ENCODE measurements at regions not wholly inside any gene's neighbourhood (a gene's known extent, or its start where the extent isn't known, plus 50 kb on each side); places are given as distances from the start of the nearest gene placed in this dataset.

DNA sequence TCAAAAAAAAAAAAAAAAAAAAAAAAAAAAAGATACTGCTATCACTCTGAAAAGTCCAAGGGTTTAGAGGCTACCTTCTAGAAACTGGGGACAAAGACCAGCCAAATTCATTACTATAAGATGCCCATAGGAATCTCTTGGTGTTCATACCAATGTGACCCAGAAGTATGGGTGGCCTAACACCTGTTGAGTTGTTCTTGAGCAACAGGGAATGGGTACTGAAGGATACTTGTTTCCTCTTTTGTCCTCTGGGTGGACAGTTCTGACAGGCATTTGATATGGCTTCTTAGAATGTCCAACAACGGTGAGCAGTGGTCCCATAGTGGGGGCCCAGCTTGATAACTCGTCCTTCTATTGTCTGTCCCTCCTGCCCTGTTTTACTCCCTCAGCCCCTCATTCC lies 141.4 kb upstream of the PLEKHM1 start:
- Histone ChIP-seq H3K27me3 (replicated peaks in 1 of 7) (no peaks in the 10 kb centered on the region), H3K27ac (no peak overlapping the region), H3K9me3 (no peaks in the 10 kb centered on the region), H3K4me3 (no peak overlapping the region), H3K36me3 (peaks cover 0 to 99% (median 42%) of the 10 kb centered on the region in 6 donors), H3K4me1 (no peaks in the 10 kb centered on the region)
- DNase-seq = no peak
- 93 to 96% (median 95%) methylated on average over 2 of the region's 2 CpGs for WGBS, 5 donors
- intact Hi-C loops (cut with DNase I; ENCODE audit: low total_unique reads) = no loop called here
- TF ChIP-seq POLR2A (IDR thresholded peaks at IDR 0.05) (no peak), POLR2AphosphoS5 (IDR thresholded peaks at IDR 0.05) (no peak)
- TF ChIP-seq, protein P1, sequence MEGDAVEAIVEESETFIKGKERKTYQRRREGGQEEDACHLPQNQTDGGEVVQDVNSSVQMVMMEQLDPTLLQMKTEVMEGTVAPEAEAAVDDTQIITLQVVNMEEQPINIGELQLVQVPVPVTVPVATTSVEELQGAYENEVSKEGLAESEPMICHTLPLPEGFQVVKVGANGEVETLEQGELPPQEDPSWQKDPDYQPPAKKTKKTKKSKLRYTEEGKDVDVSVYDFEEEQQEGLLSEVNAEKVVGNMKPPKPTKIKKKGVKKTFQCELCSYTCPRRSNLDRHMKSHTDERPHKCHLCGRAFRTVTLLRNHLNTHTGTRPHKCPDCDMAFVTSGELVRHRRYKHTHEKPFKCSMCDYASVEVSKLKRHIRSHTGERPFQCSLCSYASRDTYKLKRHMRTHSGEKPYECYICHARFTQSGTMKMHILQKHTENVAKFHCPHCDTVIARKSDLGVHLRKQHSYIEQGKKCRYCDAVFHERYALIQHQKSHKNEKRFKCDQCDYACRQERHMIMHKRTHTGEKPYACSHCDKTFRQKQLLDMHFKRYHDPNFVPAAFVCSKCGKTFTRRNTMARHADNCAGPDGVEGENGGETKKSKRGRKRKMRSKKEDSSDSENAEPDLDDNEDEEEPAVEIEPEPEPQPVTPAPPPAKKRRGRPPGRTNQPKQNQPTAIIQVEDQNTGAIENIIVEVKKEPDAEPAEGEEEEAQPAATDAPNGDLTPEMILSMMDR (IDR thresholded peaks at IDR 0.05 in 8 of 11, conservative IDR thresholded peaks at IDR 0.05 in 3 of 11) = no peak

DNA sequence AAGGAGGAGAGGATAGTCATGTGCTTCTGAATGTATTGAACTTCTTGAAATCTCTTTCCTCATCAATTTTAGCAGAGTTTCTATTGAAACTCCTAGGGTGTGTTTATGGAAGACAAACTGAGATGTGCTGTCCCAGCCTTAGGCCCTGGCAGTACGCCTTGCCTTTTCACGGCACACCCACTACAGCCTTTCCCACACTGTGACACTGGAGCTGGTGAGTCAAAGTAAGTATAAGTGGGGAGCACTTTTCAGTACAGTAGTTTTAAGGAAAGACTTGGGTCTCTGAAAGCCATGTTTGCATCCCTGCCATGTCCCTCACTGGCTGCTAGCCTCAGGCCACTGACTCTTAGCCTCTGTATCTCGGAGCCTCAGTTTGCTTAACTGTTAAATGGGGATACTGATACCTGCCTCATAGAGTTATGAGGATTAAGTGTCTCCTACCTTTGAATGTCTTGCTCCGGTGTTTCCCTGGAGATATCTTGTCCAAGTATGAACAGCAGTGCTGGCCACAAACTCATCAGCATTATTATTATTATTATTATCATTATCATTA lies 144.7 kb upstream of the CRHR1 start:
- H3K36me3 ChIP-seq = peaks cover 0 to 49% (median 21%) of the 10 kb centered on the region in 6 donors
- H3K27ac ChIP-seq = no peak overlapping the region
- 91 to 99% (median 96%) methylated on average over 4 of the region's 4 CpGs for WGBS, 5 donors
- no peaks in the 10 kb centered on the region for H3K27me3 ChIP-seq (replicated peaks in 1 of 7)
- H3K4me1 ChIP-seq = peaks cover 0 to 11% (median 5%) of the 10 kb centered on the region in 6 donors
- TF ChIP-seq POLR2A (IDR thresholded peaks at IDR 0.05) (no peak), POLR2AphosphoS5 (IDR thresholded peaks at IDR 0.05) (no peak)
- TF ChIP-seq, protein P1 (IDR thresholded peaks at IDR 0.05 in 8 of 11, conservative IDR thresholded peaks at IDR 0.05 in 3 of 11) = no peak
- no peak for DNase-seq
- intact Hi-C loops (cut with DNase I; ENCODE audit: low total_unique reads) = no loop called here
- no peak overlapping the region for H3K4me3 ChIP-seq
- H3K9me3 ChIP-seq = no peaks in the 10 kb centered on the region

DNA sequence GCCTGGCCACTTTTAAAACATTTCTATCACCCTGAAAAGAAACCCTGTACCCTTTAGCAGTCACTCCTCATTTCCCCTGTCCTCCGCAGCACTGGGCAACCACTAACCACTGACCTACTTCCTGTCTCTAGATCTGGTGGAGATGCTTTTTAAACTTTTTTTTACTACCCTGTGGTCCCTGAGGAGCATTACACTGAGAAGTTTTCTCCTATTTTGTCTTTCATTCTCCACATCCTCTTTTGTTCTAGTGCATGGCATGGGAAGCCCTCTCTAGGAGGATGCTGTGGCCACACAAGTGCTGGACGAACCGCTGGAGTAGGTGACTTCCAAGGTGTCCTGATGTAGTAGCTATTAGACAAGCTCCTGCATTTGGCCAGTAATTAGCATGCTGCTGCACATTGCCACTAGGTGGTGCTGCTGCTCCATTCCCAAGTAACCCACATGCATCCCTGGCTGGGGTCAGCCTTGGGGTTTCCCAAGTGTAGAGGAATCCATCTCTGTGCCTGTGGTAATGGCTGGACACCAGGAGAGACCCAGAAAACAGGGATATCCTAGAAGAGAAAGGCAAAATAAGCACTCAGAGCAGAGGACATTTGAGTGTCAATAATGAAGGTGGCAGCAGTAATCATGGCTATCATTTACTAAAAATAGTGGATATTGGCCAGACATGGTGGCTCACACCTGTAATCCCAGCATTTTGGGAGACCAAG lies 143.8 kb upstream of the CRHR1 start:
- no peak overlapping the region for H3K4me3 ChIP-seq
- H3K27me3 ChIP-seq (replicated peaks in 1 of 7) = peaks cover 0 to 2% (median 0%) of the 10 kb centered on the region in 7 donors
- H3K36me3 ChIP-seq = peaks cover 0 to 40% (median 18%) of the 10 kb centered on the region in 6 donors
- peak; percentile 85 for DNase-seq
- H3K27ac ChIP-seq = no peak overlapping the region
- H3K9me3 ChIP-seq = no peaks in the 10 kb centered on the region
- intact Hi-C loops (cut with DNase I; ENCODE audit: low total_unique reads) = loop anchor here (5.0 kb wide), 1 partner anchor 192 kb away; no protein-coding TSS in a partner anchor
- TF ChIP-seq POLR2A (IDR thresholded peaks at IDR 0.05) (no peak), POLR2AphosphoS5 (IDR thresholded peaks at IDR 0.05) (peak in 1 of 3 donors; percentile 18)
- TF ChIP-seq, protein P1 (IDR thresholded peaks at IDR 0.05 in 8 of 11, conservative IDR thresholded peaks at IDR 0.05 in 3 of 11) = peak; percentile 80 to 93 (median 87)
- 3 to 10% (median 6%) methylated on average over 3 of the region's 3 CpGs for WGBS, 5 donors
- H3K4me1 ChIP-seq = peaks cover 0 to 11% (median 5%) of the 10 kb centered on the region in 6 donors

DNA sequence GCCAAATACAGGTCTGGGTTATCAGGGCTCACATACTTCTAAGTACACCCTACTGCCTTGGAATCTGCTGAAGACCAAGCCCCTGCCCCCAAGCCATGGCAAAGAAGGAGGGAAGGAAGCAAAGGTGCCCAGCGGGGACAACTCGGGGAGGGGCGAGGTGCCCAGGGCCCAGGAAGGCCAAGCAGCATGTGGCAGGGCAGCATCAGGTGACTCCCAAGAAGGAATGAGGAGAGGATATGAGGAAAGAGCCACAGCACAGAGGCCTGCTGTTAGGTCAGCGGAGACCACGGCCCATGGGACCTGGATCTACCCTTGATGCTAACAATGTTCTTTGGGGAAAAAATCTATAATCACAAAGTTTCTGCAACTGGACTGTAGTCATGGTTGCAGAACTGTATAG lies 142.6 kb upstream of the CRHR1 start:
- intact Hi-C loops (cut with DNase I; ENCODE audit: low total_unique reads) = loop anchor here (5.0 kb wide), 1 partner anchor 191 kb away; no protein-coding TSS in a partner anchor
- peaks cover 0 to 12% (median 0%) of the 10 kb centered on the region in 7 donors for H3K27me3 ChIP-seq (replicated peaks in 1 of 7)
- no peaks in the 10 kb centered on the region for H3K9me3 ChIP-seq
- H3K4me1 ChIP-seq = peaks cover 0 to 16% (median 5%) of the 10 kb centered on the region in 6 donors
- WGBS, 5 donors = 66 to 77% (median 75%) methylated on average over 5 of the region's 5 CpGs
- H3K27ac ChIP-seq = no peak overlapping the region
- TF ChIP-seq, protein P1 (IDR thresholded peaks at IDR 0.05 in 8 of 11, conservative IDR thresholded peaks at IDR 0.05 in 3 of 11) = no peak
- TF ChIP-seq POLR2A (IDR thresholded peaks at IDR 0.05) (no peak), POLR2AphosphoS5 (IDR thresholded peaks at IDR 0.05) (no peak)
- DNase-seq = no peak
- no peak overlapping the region for H3K4me3 ChIP-seq
- H3K36me3 ChIP-seq = peaks cover 0 to 27% (median 8%) of the 10 kb centered on the region in 6 donors
